ENCODE measurements at regions not wholly inside any gene's neighbourhood (a gene's known extent, or its start where the extent isn't known, plus 50 kb on each side); places are given as distances from the start of the nearest gene placed in this dataset.

DNA sequence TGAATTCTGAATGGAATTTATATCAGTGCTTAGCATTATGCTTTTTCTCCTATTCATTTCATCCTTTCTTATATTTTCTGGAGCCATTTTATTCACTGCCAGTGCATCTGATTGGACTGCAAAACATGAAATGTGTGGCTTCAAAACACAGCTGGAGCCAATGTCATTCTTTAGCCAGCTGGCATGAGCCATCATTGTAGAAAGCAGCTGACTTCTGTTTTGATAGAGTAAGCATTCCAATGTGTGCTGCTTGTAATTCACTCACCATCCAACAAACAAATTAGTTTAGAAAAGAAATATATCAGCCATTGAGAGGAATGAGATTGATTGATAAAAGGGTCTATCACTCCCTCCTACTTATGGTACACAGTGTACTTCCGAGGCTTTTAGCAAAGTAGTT is 2616.0 kb downstream of the ARAP2 start:
- TF ChIP-seq EZH2phosphoT487 (IDR thresholded peaks at IDR 0.05; ENCODE audit: borderline replicate concordance, low read depth, low read length), result no peak
- TF ChIP-seq, protein P1, sequence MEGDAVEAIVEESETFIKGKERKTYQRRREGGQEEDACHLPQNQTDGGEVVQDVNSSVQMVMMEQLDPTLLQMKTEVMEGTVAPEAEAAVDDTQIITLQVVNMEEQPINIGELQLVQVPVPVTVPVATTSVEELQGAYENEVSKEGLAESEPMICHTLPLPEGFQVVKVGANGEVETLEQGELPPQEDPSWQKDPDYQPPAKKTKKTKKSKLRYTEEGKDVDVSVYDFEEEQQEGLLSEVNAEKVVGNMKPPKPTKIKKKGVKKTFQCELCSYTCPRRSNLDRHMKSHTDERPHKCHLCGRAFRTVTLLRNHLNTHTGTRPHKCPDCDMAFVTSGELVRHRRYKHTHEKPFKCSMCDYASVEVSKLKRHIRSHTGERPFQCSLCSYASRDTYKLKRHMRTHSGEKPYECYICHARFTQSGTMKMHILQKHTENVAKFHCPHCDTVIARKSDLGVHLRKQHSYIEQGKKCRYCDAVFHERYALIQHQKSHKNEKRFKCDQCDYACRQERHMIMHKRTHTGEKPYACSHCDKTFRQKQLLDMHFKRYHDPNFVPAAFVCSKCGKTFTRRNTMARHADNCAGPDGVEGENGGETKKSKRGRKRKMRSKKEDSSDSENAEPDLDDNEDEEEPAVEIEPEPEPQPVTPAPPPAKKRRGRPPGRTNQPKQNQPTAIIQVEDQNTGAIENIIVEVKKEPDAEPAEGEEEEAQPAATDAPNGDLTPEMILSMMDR (conservative IDR thresholded peaks at IDR 0.05; ENCODE audit: low read length), result no peak
